Natural killer cell (primary cell): ENCODE measurements at regions not wholly inside any gene's neighbourhood (a gene's known extent, or its start where the extent isn't known, plus 50 kb on each side); places are given as distances from the start of the nearest gene placed in this dataset.
"Not testable (repeated sequence)": the region's sequence is repeated elsewhere in the genome, so short reads cannot be mapped to it uniquely, and the experiment has no call there.

Experiments
- ATAC-seq, 3 donors: fragments of 150-1000 bp in 2 of 3; fragments of 200-7000 bp in 1 of 3; cut with Tn5 transposase; 1 replicate in 1 of 3; 2 replicates in 2 of 3; pipeline ENCODE4 v1.10.0; 2021; ENCODE audit warnings: mild to moderate bottlenecking in 2 of 3, moderate library complexity in 2 of 3
- DNase-seq, 2 donors: peaks; one replicate each; pipeline versions ENCODE4 v3.0.0 to v3.0.0-alpha.2; 2013 to 2021; ENCODE audit warnings: mixed read lengths in 1 of 2
- H3K27ac ChIP-seq: one replicate; pipeline ENCODE4 v1.5.1; 2013; ENCODE audit warnings: mild to moderate bottlenecking, low read length
- H3K27me3 ChIP-seq: one replicate; pipeline ENCODE4 v1.6.1; 2013; ENCODE audit warnings: low read length; ENCODE audit not compliant: control insufficient read depth, insufficient read depth
- H3K36me3 ChIP-seq: one replicate; pipeline ENCODE4 v1.6.1; 2013; ENCODE audit warnings: low read length; ENCODE audit not compliant: control insufficient read depth, insufficient read depth
- H3K4me1 ChIP-seq: one replicate; pipeline ENCODE4 v1.6.1; 2013; ENCODE audit warnings: low read length; ENCODE audit not compliant: control insufficient read depth, insufficient read depth
- H3K4me3 ChIP-seq: one replicate; pipeline ENCODE4 v1.5.1; 2013; ENCODE audit warnings: low read length
- H3K9me3 ChIP-seq: one replicate; pipeline ENCODE4 v1.6.1; 2013; ENCODE audit warnings: low read length; ENCODE audit not compliant: control insufficient read depth, insufficient read depth
- H3K27ac Mint-ChIP-seq, 2 donors: one replicate each; pipeline ENCODE4 v1.8.0; 2022; ENCODE audit warnings: mild to moderate bottlenecking in 2 of 2, mixed read lengths in 2 of 2, moderate library complexity in 1 of 2
- H3K27me3 Mint-ChIP-seq, 2 donors: one replicate each; pipeline ENCODE4 v1.8.0; 2022; ENCODE audit warnings: low read depth in 2 of 2, mixed read lengths in 2 of 2
- H3K36me3 Mint-ChIP-seq: one replicate; pipeline ENCODE4 v1.8.0; 2022; ENCODE audit warnings: mixed read lengths
- H3K4me1 Mint-ChIP-seq, 2 donors: one replicate each; pipeline ENCODE4 v1.8.0; 2022; ENCODE audit warnings: mixed read lengths in 2 of 2
- H3K4me3 Mint-ChIP-seq: one replicate; pipeline ENCODE4 v1.8.0; 2022; ENCODE audit warnings: mild to moderate bottlenecking, moderate library complexity, mixed read lengths
- H3K9me3 Mint-ChIP-seq, 2 donors: one replicate each; pipeline ENCODE4 v1.8.0; 2022; ENCODE audit warnings: mixed read lengths in 2 of 2
- WGBS: methylation state at CpG from one replicate; pipeline ENCODE4 v1.1.7; 2013; ENCODE audit warnings: missing lambda C conversion rate; ENCODE audit not compliant: insufficient coverage; 5-methylcytosine and 5-hydroxymethylcytosine counted together
- intact Hi-C: fragments of 100-400 bp; cut with micrococcal nuclease; formaldehyde crosslinking; loops from one replicate; pipeline ENCODE4 v1.14.2; 2022
- TF ChIP-seq, protein P1 (sequence below): fragments of 200-600 bp; IDR thresholded peaks from one replicate; pipeline ENCODE4 v1.8.0; 2022; ENCODE audit warnings: antibody characterized with exemption

- no peak for DNase-seq
- Histone ChIP-seq H3K9me3 (no peaks in the 10 kb centered on the region), H3K36me3 (no peaks in the 10 kb centered on the region), H3K27ac (no peak overlapping the region), H3K4me3 (no peak overlapping the region), H3K4me1 (no peaks in the 10 kb centered on the region), H3K27me3 (no peaks in the 10 kb centered on the region)
- H3K27ac Mint-ChIP-seq, result no peak overlapping the region
- H3K27me3 Mint-ChIP-seq, result no peaks in the 10 kb centered on the region
- intact Hi-C loops, result no loop called here
- H3K4me3 Mint-ChIP-seq, result no peak overlapping the region
- H3K4me1 Mint-ChIP-seq, result no peaks in the 10 kb centered on the region
- no peak for ATAC-seq
- H3K36me3 Mint-ChIP-seq, result peaks cover 17% of the 10 kb centered on the region
- TF ChIP-seq, protein P1, sequence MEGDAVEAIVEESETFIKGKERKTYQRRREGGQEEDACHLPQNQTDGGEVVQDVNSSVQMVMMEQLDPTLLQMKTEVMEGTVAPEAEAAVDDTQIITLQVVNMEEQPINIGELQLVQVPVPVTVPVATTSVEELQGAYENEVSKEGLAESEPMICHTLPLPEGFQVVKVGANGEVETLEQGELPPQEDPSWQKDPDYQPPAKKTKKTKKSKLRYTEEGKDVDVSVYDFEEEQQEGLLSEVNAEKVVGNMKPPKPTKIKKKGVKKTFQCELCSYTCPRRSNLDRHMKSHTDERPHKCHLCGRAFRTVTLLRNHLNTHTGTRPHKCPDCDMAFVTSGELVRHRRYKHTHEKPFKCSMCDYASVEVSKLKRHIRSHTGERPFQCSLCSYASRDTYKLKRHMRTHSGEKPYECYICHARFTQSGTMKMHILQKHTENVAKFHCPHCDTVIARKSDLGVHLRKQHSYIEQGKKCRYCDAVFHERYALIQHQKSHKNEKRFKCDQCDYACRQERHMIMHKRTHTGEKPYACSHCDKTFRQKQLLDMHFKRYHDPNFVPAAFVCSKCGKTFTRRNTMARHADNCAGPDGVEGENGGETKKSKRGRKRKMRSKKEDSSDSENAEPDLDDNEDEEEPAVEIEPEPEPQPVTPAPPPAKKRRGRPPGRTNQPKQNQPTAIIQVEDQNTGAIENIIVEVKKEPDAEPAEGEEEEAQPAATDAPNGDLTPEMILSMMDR, result no peak
- no CpG with 5 or more reads among the region's 1 CpG for WGBS
- H3K9me3 Mint-ChIP-seq, result peaks cover 6 to 16% of the 10 kb centered on the region in 2 donors
Observed at GRCh38 chr11:38524945-38525344, 1926.9 kb upstream of the RAG2 start.

DNA sequence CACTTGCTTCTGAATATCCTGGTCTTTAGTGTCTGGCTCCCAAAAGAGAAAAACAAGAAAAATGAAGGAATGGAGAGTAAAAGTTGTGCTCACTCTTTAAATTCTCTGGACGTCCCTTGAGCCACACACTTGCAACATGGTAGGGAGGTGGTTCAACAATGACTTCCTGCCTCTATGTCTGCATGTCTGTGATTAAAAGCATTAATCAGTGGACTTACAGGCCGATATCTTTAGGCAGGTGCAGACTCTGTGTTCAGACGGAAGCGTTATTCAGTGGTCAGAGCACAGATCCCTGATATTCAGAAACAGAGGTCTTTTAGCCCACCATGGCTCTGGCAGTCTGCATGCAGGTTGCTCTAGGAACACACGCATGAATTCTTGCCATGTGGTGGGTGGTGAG, 1920.0 kb upstream of the RAG2 start:
- intact Hi-C loops, result no loop called here
- Histone ChIP-seq H3K27me3 (no peaks in the 10 kb centered on the region), H3K9me3 (peaks cover 3% of the 10 kb centered on the region), H3K27ac (no peak overlapping the region), H3K36me3 (no peaks in the 10 kb centered on the region), H3K4me3 (no peak overlapping the region), H3K4me1 (no peaks in the 10 kb centered on the region)
- Mint-ChIP-seq H3K4me3 (no peak overlapping the region), H3K36me3 (no peaks in the 10 kb centered on the region), H3K9me3 (peaks cover 0 to 14% of the 10 kb centered on the region in 2 donors), H3K27ac (no peak overlapping the region), H3K4me1 (no peaks in the 10 kb centered on the region), H3K27me3 (no peaks in the 10 kb centered on the region)
- TF ChIP-seq, protein P1, result no peak
- WGBS, result 95% methylated on average over 5 of the region's 5 CpGs
- DNase-seq (no peak), ATAC-seq (no peak)

- H3K4me1 ChIP-seq, H3K27ac Mint-ChIP-seq, H3K27me3 Mint-ChIP-seq, H3K4me3 ChIP-seq, ATAC-seq, H3K9me3 ChIP-seq, DNase-seq, H3K36me3 ChIP-seq, H3K27ac ChIP-seq, H3K36me3 Mint-ChIP-seq, H3K4me3 Mint-ChIP-seq, H3K27me3 ChIP-seq, H3K4me1 Mint-ChIP-seq, intact Hi-C loops: not testable (repeated sequence)
- no CpG with 5 or more reads among the region's 3 CpGs for WGBS
- H3K9me3 Mint-ChIP-seq, result peaks cover 2 to 17% of the 10 kb centered on the region in 2 donors
Observed at GRCh38 chr11:38512830-38513229, 1914.8 kb upstream of the RAG2 start.

DNA sequence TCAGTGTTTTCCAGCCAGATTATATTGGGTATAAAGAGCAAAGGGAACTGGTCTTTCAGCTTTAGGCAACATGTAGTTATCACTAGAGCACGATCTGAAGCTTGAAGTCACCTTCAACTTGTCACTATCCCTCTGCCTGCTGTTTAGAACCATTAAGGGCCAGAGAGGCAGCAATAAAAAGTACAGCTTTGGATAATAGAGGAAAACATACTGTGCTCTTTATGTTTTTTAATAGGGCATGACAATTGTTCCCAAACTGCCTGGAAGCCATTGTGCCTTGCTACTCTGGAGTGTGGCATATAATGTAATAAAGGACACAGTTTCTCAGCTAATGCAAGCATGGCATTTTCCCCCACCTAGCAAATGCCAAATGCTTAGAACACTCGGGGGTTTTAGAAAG, 1912.0 kb upstream of the RAG2 start:
- no peak overlapping the region for H3K27ac ChIP-seq
- Mint-ChIP-seq H3K9me3 (peaks cover 2 to 7% of the 10 kb centered on the region in 2 donors), H3K4me1 (no peaks in the 10 kb centered on the region), H3K36me3 (no peaks in the 10 kb centered on the region), H3K4me3 (no peak overlapping the region), H3K27me3 (no peaks in the 10 kb centered on the region), H3K27ac (no peak overlapping the region)
- no peaks in the 10 kb centered on the region for H3K36me3 ChIP-seq
- TF ChIP-seq, protein P1, result no peak
- intact Hi-C loops, result no loop called here
- WGBS, result 70% methylated on average over 1 of the region's 2 CpGs
- H3K4me1 ChIP-seq, result no peaks in the 10 kb centered on the region
- ATAC-seq, result no peak
- no peaks in the 10 kb centered on the region for H3K9me3 ChIP-seq
- H3K27me3 ChIP-seq, result no peaks in the 10 kb centered on the region
- no peak for DNase-seq
- H3K4me3 ChIP-seq, result no peak overlapping the region
